Hematopoietic multipotent progenitor cell treated with erythropoietin and hydrocortisone succinate and interleukin-3 and kit ligand, for 15 days (in vitro differentiated cells): ENCODE measurements at regions not wholly inside any gene's neighbourhood (a gene's known extent, or its start where the extent isn't known, plus 50 kb on each side); places are given as distances from the start of the nearest gene placed in this dataset.

Experiments used
- DNase-seq: peaks from one replicate; pipeline ENCODE4 v3.0.0-alpha.2; 2015; ENCODE audit warnings: low spot score

DNA sequence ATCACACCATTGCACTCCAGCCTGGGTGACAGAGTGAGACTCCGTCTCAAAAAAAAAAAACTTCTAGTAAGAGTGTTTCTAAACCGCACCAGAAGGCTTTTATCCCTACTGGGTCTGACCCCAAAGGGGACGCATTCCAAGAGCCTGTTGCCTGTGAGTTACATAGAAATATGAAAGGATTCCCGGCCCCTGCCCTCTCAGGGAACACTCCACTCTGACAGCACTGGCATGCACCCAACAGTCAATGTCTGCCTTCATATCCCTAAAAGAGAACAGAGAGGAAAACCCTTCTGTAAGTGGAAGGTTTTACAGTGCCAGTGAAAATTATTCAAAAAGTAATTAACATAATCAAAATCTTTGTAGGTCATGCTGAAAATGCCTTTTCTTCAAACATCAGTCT lies 117.1 kb upstream of the PTPRT start:
- no peak for DNase-seq

- DNase-seq = no peak
These were observed 116.0 kb upstream of the PTPRT start for GRCh38 chr20:43305749-43306148.

- no peak for DNase-seq
These were observed 114.9 kb upstream of the PTPRT start for GRCh38 chr20:43304598-43304997.

DNA sequence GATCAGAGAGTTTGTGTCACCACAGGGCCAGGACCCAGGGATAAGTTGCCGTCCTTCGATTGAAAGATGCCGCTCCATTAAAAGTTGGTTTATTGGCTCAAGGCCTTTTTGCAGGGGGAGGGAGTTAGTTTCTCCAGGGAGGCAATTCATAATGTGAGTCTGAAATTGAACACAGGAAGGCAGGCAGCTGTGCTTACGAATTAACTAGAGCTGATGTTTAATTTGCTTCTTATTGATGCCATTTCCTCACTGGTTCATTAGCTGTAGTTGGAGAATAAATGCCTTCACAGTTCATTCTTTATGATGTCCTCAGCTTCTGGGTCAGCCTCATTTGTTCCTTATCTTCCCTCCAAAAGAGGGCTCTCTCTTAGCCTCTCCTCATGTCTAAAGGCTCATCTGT lies 113.2 kb upstream of the PTPRT start:
- no peak for DNase-seq

DNA sequence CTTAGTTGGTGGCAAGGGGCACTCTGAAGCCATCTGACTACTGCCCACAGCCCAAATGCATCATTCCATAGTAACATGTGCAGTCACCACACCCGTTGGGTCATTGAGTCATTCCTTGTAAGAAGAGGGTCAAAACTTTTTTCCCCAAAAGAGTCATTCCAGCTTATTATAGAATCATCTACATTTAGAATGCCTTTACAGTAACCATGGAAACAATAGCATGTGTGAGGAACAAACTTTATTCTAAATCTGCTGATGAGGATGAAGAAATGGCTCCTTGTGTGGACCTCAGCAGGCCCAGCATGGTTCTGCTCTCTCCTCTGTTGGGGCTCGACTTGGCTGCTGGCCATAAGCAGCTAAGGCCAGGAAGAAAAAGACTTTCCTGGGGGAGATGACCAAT lies 111.2 kb upstream of the PTPRT start:
- DNase-seq = no peak

DNA sequence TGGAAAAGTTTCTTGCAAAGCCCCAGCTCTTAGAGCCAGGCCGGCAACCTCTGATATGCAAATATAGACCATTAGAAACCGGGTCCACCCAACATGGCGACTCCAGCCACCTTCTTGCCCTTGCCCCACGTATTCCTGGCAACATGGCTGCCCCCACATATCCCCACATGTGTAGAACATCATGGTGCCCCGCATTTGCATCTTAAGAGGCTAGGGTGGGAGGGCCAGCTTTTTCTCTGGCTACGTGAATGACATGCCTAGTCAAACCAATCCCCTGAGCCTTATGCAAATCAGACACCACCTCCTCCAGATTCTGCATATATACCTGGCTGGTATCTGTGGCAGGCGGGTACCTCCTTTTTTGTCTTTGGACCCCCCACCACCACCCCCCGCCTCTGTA lies 106.1 kb upstream of the PTPRT start:
- no peak for DNase-seq

GRCh38 chr20:43295263-43295662 lies 105.6 kb upstream of the PTPRT start:
- DNase-seq = no peak

- no peak for DNase-seq
These were observed 104.3 kb upstream of the PTPRT start for GRCh38 chr20:43294031-43294430.

GRCh38 chr20:43293068-43293786 lies 103.5 kb upstream of the PTPRT start:
- DNase-seq = no peak

DNA sequence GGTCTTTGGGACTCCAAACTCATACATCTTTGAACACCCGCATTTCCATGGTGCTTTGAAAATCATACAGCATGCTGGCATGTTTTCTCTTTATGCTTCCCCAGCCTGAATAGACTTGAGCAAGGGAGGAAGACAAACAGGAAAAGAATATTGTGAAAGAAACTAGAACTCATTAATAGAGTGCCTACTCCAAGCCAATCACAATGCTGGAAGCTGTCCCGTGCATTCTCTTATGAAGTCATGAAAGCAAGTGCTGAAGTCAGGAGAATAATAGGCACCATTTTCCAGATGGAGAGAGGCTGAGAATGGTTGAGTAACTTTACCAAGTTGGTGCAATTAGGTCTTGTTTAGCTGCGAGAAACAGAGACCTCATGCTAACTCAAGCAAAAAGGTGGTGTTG lies 102.5 kb upstream of the PTPRT start:
- no peak for DNase-seq

- no peak for DNase-seq
These were observed 97.9 kb upstream of the PTPRT start for GRCh38 chr20:43287637-43288036.

DNA sequence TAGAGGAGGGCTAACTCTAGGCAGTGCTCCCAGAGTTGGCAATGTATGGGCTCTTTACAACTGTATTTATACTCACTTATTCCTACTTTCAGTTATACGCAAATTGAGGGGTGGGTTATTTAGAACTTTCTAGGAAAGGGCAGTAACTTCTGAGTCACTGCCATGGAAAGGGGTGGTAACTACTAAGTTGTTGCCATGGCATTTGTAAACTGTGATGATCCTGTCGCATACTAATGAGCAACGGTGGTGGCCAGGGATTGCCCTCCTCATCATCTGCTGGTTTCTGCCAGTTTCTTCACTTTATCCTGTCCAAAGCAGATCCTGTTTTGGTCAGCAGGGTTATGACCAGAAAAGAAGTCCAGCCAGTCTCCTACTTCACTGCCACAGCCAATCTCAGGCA lies 95.5 kb upstream of the PTPRT start:
- no peak for DNase-seq

DNA sequence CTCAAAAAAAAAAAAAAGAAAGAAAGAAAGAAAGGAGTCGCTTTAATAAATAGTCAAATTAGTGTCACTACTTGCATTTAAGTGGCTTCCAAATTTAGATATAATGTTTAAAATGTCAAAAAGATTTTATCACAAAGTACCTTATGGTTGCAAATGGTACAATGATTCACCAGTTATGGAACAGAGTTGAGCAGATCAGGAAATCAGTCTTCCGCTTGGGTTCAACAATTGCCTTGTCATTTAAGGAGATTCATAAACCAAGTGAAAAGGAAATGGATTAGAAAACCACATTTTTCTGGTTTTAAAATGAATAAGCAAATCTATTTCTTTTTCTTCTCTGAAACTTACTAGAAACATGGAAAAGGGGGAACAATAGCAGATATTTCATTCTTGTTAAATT lies 94.8 kb upstream of the PTPRT start:
- no peak for DNase-seq

GRCh38 chr20:43283126-43283525 lies 93.4 kb upstream of the PTPRT start:
- DNase-seq = no peak

- no peak for DNase-seq
These were observed 82.3 kb upstream of the PTPRT start for GRCh38 chr20:43271980-43272379.

GRCh38 chr20:43265449-43265848 lies 75.7 kb upstream of the PTPRT start:
- no peak for DNase-seq

DNA sequence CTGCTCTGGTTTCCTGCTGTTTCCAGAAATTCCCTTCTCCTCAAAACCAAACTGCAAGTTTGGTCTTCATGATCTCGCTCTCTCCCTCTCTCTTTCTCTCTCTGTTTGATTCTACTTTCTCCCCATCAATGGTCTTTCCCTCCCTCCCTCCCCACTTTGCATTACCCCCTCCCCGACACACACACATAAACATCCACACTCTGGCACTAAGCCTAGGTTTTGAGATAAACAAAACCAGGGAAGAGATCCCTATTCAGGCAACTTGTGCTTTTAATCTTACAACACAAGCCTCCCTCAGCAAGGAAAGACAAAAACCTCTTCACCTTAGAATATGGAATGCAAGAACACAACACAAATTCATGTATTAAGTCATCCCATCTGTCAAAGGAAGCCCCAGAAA lies 73.5 kb upstream of the PTPRT start:
- DNase-seq = no peak

DNA sequence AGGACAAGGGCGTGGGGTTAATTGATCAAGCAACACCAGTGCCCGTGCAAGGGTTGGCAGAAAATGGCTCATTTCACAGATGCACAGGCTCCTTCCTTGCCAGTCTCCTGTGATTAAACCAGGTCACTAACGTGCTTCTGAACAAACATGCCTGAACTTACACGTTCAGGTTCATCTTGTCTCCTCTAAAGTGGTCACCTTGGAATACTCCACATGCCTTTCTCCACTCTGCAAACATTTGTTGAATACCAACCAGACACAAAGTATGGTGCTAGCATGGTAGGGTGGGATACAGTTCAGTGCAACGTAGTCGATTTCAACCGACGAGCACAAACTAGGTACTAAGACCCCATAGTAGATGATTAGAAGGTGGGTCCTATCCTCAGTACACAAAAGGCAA lies 72.6 kb upstream of the PTPRT start:
- DNase-seq = no peak

- DNase-seq = no peak
These were observed 66.2 kb upstream of the PTPRT start for GRCh38 chr20:43255877-43256276.

GRCh38 chr20:43252761-43253160 lies 63.1 kb upstream of the PTPRT start:
- no peak for DNase-seq

DNA sequence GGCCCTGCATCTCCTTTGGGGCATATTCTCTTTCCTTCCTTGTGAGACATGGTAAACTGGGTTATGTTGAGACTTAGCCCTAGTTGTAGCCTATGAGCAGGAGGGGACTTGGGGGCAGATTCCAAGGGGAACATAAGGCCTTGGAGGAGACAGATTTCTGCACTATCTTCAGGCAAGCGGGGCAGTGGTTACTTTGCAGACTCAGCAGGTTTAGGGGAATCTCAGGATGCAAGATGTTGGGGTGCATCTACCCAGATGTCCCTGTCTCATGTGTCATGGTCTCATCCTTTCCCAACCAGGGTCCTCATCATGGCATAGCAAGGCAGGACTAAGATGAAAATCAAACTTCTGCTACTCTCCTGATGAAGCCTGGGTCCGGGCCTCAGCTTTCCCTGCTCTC lies 58.6 kb upstream of the PTPRT start:
- DNase-seq = no peak

DNA sequence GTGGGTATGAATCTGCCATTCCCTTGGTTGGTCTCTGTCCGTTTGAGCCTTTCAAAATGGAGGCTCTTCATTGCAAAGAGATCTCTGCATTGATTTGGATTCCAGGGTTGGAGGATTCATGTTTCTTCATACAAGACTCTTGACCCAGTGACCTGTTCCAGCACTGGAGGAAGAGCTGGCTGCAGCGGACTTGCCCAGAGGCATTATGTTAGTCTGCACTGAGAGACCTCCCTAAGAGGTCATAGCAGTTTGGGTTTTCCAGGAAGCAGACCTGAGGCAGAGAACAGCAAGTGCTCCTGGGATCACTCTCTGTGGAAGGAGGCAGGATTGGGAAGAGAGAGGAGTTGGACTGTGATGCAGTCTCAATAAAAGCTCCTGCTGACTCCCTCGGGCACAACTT lies 57.7 kb upstream of the PTPRT start:
- no peak for DNase-seq

GRCh38 chr20:43244647-43245046 lies 54.9 kb upstream of the PTPRT start:
- no peak for DNase-seq

DNA sequence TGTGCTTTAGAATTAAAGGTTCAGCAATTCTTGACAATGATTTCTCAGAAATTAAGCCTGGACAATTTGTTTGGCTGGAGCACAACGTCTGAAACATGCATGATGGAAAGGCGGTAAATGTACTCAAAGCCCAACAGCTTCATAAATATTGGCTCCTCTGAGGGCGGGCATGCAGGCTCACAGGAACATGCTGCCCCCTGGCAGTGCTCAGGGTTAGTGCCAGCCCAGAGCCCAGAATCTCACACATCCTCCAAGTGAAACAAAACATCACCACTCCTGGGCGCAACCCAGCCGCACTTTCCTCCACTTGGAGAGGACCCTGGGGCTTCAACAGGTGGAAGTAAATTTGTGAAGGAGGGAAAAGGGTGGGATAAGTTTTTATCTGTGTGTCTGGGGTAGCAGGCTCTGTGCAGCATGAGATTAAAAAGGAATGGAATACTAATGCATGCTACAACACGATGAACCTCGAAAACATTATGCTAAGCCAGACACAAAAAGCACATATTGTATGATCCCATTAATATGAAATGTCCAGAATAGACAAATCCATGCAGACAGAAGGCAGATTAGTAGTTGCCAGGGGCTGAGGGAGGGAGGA lies 54.1 kb upstream of the PTPRT start:
- DNase-seq = no peak
